SK-N-SH treated with all-trans-retinoic acid at 6 μM for 48 hours (cell line): ENCODE measurements at regions not wholly inside any gene's neighbourhood (a gene's known extent, or its start where the extent isn't known, plus 50 kb on each side); places are given as distances from the start of the nearest gene placed in this dataset.

Experiments used
- ATAC-seq: fragments of 200-7000 bp; cut with Tn5 transposase; 3 replicates; pipeline ENCODE4 v1.9.1; 2020; ENCODE audit warnings: mild to moderate bottlenecking, moderate library complexity
- ARNTL ChIP-seq: fragments of 450-650 bp; formaldehyde crosslinking; IDR thresholded peaks from 2 replicates; pipeline ENCODE4 v1.5.0; 2020; ENCODE audit warnings: low read depth, mild to moderate bottlenecking, moderate library complexity, borderline replicate concordance
- BACH2 ChIP-seq: fragments of 250-450 bp; sonication (Bioruptor Pico); IDR thresholded peaks from 2 replicates; pipeline ENCODE4 v1.9.0; 2021; ENCODE audit warnings: mild to moderate bottlenecking, borderline replicate concordance
- CSDC2 ChIP-seq: fragments of 250-450 bp; sonication (Bioruptor Pico); IDR thresholded peaks from 2 replicates; pipeline ENCODE4 v1.5.0; 2020; ENCODE audit warnings: mild to moderate bottlenecking, moderate library complexity
- GLIS3 ChIP-seq: fragments of 250-450 bp; sonication (Bioruptor Pico); IDR thresholded peaks from 2 replicates; pipeline ENCODE4 v1.5.0; 2020; ENCODE audit warnings: mild to moderate bottlenecking, moderate library complexity
- ISL1 ChIP-seq: fragments of 250-450 bp; sonication (Bioruptor Pico); IDR thresholded peaks from 2 replicates; pipeline ENCODE4 v2.1.2; 2022; ENCODE audit warnings: mild to moderate bottlenecking, moderate library complexity
- PPARA ChIP-seq: fragments of 250-450 bp; sonication (Bioruptor Pico); IDR thresholded peaks from 2 replicates; pipeline ENCODE4 v1.5.0; 2020; ENCODE audit warnings: mild to moderate bottlenecking, borderline replicate concordance
- RARB ChIP-seq: fragments of 250-450 bp; sonication (Bioruptor Pico); IDR thresholded peaks from 2 replicates; pipeline ENCODE4 v1.8.0; 2021; ENCODE audit warnings: mild to moderate bottlenecking, moderate library complexity
- SNAI2 ChIP-seq: fragments of 250-450 bp; sonication (Bioruptor Pico); IDR thresholded peaks from 2 replicates; pipeline ENCODE4 v1.5.0; 2020; ENCODE audit warnings: mild to moderate bottlenecking, moderate library complexity
- TOX ChIP-seq: fragments of 250-450 bp; sonication (Bioruptor Pico); IDR thresholded peaks from 2 replicates; pipeline ENCODE4 v1.8.0; 2021; ENCODE audit warnings: mild to moderate bottlenecking, moderate library complexity, borderline replicate concordance
- ZC3H10 ChIP-seq: fragments of 250-450 bp; sonication (Bioruptor Pico); IDR thresholded peaks from 2 replicates; pipeline ENCODE4 v1.5.1; 2021; ENCODE audit warnings: mild to moderate bottlenecking, moderate library complexity
- ZNF565 ChIP-seq: fragments of 450-650 bp; formaldehyde crosslinking; conservative IDR thresholded peaks from 2 replicates; pipeline ENCODE4 v1.5.0; 2020; ENCODE audit warnings: low read depth, mild to moderate bottlenecking, moderate library complexity
- ZNF70 ChIP-seq: fragments of 450-650 bp; formaldehyde crosslinking; IDR thresholded peaks from 2 replicates; pipeline ENCODE4 v1.5.0; 2020; ENCODE audit warnings: mild to moderate bottlenecking, moderate library complexity
- ZNF8 ChIP-seq: fragments of 450-650 bp; formaldehyde crosslinking; IDR thresholded peaks from 2 replicates; pipeline ENCODE4 v1.5.0; 2020; ENCODE audit warnings: mild to moderate bottlenecking, moderate library complexity
- TF ChIP-seq, protein P1 (sequence below): fragments of 250-450 bp; sonication (Bioruptor Pico); IDR thresholded peaks from 2 replicates; pipeline ENCODE4 v1.5.1; 2021; ENCODE audit warnings: mild to moderate bottlenecking, moderate library complexity
- TF ChIP-seq, protein P2 (sequence below): fragments of 250-450 bp; sonication (Bioruptor Pico); IDR thresholded peaks from 2 replicates; pipeline ENCODE4 v1.5.1; 2020; ENCODE audit warnings: low read depth, mild to moderate bottlenecking, moderate library complexity
- TF ChIP-seq, protein P3 (sequence below): fragments of 250-450 bp; sonication (Bioruptor Pico); IDR thresholded peaks from 2 replicates; pipeline ENCODE4 v1.8.0; 2020; ENCODE audit warnings: mild to moderate bottlenecking, moderate library complexity, borderline replicate concordance
- TF ChIP-seq, protein P4 (sequence below): fragments of 250-450 bp; sonication (Bioruptor Pico); IDR thresholded peaks from 2 replicates; pipeline ENCODE4 v1.8.0; 2021; ENCODE audit warnings: low read depth, mild to moderate bottlenecking, moderate library complexity, borderline replicate concordance

DNA sequence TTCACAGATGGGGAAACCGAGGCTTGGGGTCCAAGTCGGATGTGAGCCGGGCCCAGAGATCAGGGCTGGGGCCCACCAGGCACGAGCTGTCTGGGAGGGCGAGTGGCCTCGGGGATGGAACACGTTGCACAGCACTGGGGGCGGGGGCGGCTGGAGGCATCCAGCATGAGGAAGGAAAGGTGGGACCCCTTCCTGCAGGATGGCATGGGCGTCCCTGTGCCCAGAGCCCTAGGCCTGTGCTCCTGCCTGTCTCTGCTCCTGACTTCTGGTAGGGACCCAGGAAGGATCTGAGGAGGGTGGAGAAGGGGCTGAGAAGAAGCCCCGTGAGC lies 183.4 kb downstream of the KIF26A start:
- TF ChIP-seq, protein P1, sequence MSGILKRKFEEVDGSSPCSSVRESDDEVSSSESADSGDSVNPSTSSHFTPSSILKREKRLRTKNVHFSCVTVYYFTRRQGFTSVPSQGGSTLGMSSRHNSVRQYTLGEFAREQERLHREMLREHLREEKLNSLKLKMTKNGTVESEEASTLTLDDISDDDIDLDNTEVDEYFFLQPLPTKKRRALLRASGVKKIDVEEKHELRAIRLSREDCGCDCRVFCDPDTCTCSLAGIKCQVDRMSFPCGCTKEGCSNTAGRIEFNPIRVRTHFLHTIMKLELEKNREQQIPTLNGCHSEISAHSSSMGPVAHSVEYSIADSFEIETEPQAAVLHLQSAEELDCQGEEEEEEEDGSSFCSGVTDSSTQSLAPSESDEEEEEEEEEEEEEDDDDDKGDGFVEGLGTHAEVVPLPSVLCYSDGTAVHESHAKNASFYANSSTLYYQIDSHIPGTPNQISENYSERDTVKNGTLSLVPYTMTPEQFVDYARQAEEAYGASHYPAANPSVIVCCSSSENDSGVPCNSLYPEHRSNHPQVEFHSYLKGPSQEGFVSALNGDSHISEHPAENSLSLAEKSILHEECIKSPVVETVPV (CRISPR knock-in tag), result no peak
- TF ChIP-seq BACH2 (CRISPR knock-in tag) (no peak), ZNF565 (CRISPR knock-in tag) (no peak)
- TF ChIP-seq, protein P2, sequence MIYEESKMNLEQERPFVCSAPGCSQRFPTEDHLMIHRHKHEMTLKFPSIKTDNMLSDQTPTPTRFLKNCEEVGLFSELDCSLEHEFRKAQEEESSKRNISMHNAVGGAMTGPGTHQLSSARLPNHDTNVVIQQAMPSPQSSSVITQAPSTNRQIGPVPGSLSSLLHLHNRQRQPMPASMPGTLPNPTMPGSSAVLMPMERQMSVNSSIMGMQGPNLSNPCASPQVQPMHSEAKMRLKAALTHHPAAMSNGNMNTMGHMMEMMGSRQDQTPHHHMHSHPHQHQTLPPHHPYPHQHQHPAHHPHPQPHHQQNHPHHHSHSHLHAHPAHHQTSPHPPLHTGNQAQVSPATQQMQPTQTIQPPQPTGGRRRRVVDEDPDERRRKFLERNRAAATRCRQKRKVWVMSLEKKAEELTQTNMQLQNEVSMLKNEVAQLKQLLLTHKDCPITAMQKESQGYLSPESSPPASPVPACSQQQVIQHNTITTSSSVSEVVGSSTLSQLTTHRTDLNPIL, result no peak
- TF ChIP-seq, protein P3, sequence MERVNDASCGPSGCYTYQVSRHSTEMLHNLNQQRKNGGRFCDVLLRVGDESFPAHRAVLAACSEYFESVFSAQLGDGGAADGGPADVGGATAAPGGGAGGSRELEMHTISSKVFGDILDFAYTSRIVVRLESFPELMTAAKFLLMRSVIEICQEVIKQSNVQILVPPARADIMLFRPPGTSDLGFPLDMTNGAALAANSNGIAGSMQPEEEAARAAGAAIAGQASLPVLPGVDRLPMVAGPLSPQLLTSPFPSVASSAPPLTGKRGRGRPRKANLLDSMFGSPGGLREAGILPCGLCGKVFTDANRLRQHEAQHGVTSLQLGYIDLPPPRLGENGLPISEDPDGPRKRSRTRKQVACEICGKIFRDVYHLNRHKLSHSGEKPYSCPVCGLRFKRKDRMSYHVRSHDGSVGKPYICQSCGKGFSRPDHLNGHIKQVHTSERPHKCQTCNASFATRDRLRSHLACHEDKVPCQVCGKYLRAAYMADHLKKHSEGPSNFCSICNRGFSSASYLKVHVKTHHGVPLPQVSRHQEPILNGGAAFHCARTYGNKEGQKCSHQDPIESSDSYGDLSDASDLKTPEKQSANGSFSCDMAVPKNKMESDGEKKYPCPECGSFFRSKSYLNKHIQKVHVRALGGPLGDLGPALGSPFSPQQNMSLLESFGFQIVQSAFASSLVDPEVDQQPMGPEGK (CRISPR knock-in tag), result no peak
- TF ChIP-seq, all 23 proteins: peak for 0
- no peak for ATAC-seq

DNA sequence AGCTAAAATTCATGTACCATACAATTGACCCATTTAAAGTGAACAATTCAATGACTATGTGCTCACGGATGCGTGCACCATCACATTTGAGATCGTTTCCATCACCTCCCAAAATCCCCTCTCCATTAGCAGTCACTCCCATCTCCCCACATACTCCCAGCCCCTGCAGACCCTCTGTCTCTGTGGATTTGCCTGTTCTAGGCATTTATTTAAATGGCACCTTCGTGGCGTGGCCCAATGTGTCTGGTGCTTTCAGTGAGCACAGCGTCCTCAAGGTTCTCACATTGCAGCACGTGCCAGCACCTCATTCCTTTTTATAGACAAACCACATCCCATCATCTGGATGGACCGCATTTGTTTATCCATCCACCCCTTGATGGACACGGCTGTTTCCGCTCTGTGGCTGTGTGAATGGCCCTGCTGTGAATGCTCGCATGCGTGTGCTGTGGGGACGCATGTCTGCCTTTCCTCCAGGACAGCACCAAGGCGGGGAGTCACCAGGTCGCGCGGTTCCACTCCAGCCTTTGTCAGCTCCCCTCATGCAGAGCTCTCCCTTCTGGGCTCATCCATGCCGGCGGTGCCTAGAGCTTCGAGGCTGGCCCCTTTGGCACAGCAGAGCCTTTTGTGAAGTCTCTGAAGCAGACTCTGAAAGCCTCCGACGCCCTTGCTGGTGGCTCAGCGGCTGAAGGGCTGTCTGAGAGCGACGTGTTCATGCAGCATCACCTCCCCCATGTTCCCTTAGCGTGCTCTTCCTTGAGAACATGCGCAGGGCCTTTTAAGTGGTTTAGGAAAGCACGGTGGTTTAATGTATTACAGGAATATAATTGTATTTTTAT lies 184.4 kb downstream of the KIF26A start:
- TF ChIP-seq, protein P1 (CRISPR knock-in tag), result no peak
- TF ChIP-seq PPARA (no peak), BACH2 (CRISPR knock-in tag) (no peak), CSDC2 (no peak), SNAI2 (CRISPR knock-in tag) (no peak), ZNF8 (CRISPR knock-in tag) (no peak), RARB (CRISPR knock-in tag) (no peak), TOX (CRISPR knock-in tag) (no peak), GLIS3 (CRISPR knock-in tag) (no peak)
- TF ChIP-seq, protein P4, sequence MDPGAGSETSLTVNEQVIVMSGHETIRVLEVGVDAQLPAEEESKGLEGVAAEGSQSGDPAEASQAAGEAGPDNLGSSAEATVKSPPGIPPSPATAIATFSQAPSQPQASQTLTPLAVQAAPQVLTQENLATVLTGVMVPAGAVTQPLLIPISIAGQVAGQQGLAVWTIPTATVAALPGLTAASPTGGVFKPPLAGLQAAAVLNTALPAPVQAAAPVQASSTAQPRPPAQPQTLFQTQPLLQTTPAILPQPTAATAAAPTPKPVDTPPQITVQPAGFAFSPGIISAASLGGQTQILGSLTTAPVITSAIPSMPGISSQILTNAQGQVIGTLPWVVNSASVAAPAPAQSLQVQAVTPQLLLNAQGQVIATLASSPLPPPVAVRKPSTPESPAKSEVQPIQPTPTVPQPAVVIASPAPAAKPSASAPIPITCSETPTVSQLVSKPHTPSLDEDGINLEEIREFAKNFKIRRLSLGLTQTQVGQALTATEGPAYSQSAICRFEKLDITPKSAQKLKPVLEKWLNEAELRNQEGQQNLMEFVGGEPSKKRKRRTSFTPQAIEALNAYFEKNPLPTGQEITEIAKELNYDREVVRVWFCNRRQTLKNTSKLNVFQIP (CRISPR knock-in tag), result no peak
- TF ChIP-seq, protein P3 (CRISPR knock-in tag), result no peak
- TF ChIP-seq, all 23 proteins: peak for 0
- ATAC-seq, result no peak

DNA sequence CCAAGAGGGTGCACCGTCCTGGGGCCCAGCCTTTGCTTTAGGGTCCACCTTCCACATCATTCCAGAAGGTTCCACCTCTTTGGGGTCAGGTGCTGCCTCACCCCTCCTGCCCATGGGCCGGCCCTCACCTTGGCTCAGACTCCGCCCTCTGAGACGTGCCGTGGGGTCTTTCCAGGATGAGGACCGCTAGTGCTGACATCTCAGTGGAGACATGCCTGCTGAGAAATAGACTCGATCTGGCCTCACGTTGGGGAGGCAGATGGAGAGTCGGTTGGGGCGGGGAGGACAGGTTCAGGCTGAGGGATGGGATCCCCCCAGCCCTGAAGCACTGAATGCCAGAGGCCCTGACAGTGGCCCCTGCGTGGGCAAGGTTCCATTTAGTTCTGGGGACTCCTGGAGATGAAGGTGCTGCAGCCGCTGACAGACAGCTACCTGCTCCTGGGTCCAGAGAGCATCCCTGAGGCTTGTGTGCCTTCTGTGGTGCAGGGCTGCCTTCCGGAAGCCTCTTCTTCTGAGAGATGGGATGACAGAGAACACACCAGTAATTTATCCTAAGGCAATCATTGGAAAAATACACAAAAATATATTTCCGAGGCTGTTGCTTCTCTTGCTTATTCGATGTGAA lies 185.3 kb downstream of the KIF26A start:
- TF ChIP-seq ARNTL (no peak), SNAI2 (CRISPR knock-in tag) (no peak)
- no peak for ATAC-seq

DNA sequence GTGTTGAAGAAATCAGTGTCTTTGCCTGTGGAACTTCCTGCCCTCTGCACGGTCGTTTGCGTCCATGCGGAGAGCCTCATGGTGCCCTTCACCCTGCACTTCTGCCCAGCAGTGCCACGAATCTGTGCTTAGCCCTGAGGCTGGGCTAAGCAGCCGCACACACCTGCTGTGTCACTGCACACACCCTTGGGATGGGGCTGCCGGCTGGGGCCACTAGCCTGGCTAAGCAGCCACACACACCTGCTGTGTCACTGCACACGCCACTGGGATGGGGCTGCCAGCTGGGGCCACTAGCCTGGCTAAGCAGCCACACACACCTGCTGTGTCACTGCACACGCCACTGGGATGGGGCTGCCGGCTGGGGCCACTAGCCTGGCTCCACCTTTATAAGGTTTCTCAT lies 188.5 kb downstream of the KIF26A start:
- ATAC-seq, result no peak
- TF ChIP-seq ARNTL (no peak), ISL1 (no peak), ZNF70 (CRISPR knock-in tag) (no peak), ZC3H10 (CRISPR knock-in tag) (no peak), RARB (CRISPR knock-in tag) (no peak)
- TF ChIP-seq, protein P1 (CRISPR knock-in tag), result no peak
- TF ChIP-seq, protein P4 (CRISPR knock-in tag), result no peak
